NCI-H1092 treated with DMSO at 0.1 percent for 48 hours (cell line): ENCODE measurements at regions not wholly inside any gene's neighbourhood (a gene's known extent, or its start where the extent isn't known, plus 50 kb on each side); places are given as distances from the start of the nearest gene placed in this dataset.
"Not testable (repeated sequence)": the region's sequence is repeated elsewhere in the genome, so short reads cannot be mapped to it uniquely, and the experiment has no call there.

ENCODE experiments used
- DNase-seq: peaks from one replicate; lab custom pipeline; 2025; lab: John Stamatoyannopoulos, UW

GRCh38 chr3:137615659-137616418 lies 148.3 kb upstream of the SOX14 start:
- no peak for DNase-seq

- DNase-seq: no peak
Observed at GRCh38 chr3:137641879-137642704, 122.0 kb upstream of the SOX14 start.

- no peak for DNase-seq
Observed at GRCh38 chr3:137642831-137643230, 121.3 kb upstream of the SOX14 start.

GRCh38 chr3:137647179-137647578 lies 116.9 kb upstream of the SOX14 start:
- no peak for DNase-seq

GRCh38 chr3:137669519-137670060 lies 94.5 kb upstream of the SOX14 start:
- DNase-seq: no peak

GRCh38 chr3:137687181-137687879 lies 76.8 kb upstream of the SOX14 start:
- DNase-seq: no peak

- peak; percentile 17 for DNase-seq
Observed at GRCh38 chr3:137692803-137693431, 71.2 kb upstream of the SOX14 start.

GRCh38 chr3:137693791-137694190 lies 70.3 kb upstream of the SOX14 start:
- no peak for DNase-seq

GRCh38 chr3:137694836-137695235 lies 69.3 kb upstream of the SOX14 start:
- no peak for DNase-seq

GRCh38 chr3:137695351-137695750 lies 68.8 kb upstream of the SOX14 start:
- DNase-seq: no peak

- DNase-seq: no peak
Observed at GRCh38 chr3:137709011-137709601, 55.0 kb upstream of the SOX14 start.

GRCh38 chr3:137713965-137714364 lies 50.1 kb upstream of the SOX14 start:
- not testable (repeated sequence) for DNase-seq
